ENCODE measurements at regions not wholly inside any gene's neighbourhood (a gene's known extent, or its start where the extent isn't known, plus 50 kb on each side); places are given as distances from the start of the nearest gene placed in this dataset.

GRCh38 chr2:164014068-164014731, 278.4 kb upstream of the FIGN start:
- TF ChIP-seq EZH2 (IDR thresholded peaks at IDR 0.05; ENCODE audit: borderline replicate concordance, low read depth, low read length, severe bottlenecking) (no peak), POLR2AphosphoS5 (IDR thresholded peaks at IDR 0.05; ENCODE audit: insufficient read depth, low read depth, low read length) (no peak), CTCF (IDR thresholded peaks at IDR 0.05; ENCODE audit: extremely low read depth in 1 of 2, insufficient read depth in 1 of 2, low read depth in 1 of 2, low read length in 2 of 2) (no peak)

All from endothelial cell of umbilical vein (primary cell).